ENCODE measurements at regions not wholly inside any gene's neighbourhood (a gene's known extent, or its start where the extent isn't known, plus 50 kb on each side); places are given as distances from the start of the nearest gene placed in this dataset.
"Not testable (repeated sequence)": the region's sequence is repeated elsewhere in the genome, so short reads cannot be mapped to it uniquely, and the experiment has no call there.

GRCh38 chr11:49434308-49434707 lies 225.9 kb upstream of the FOLH1 start:
- not testable (repeated sequence) for TF ChIP-seq RXRA (IDR thresholded peaks at IDR 0.05); CTCF (IDR thresholded peaks at IDR 0.05; ENCODE audit: low read depth, low read length, missing input control); RAD21 (IDR thresholded peaks at IDR 0.05)
